ENCODE measurements at regions not wholly inside any gene's neighbourhood (a gene's known extent, or its start where the extent isn't known, plus 50 kb on each side); places are given as distances from the start of the nearest gene placed in this dataset.

- no peak overlapping the region for H3K9ac ChIP-seq (ENCODE audit: low read depth, low read length)
- peak overlapping the region; percentile 45; the same call in 1 of the 2 replicates for H3K18ac ChIP-seq (ENCODE audit: low read depth, low read length)
- H2BK120ac ChIP-seq (ENCODE audit: low read depth, low read length) = peak overlapping the region; percentile 71; the same call in 1 of the 2 replicates
- no peak overlapping the region for H4K5ac ChIP-seq (ENCODE audit: low read depth, low read length)
- H3K4me3 ChIP-seq (ENCODE audit: insufficient read depth, low read depth, low read length) = no peak overlapping the region
- ChIA-PET CTCF (interaction anchor here (0.6 to 0.7 kb wide), 4 partner anchors 11 to 1267 kb away, joined by 3 to 5 read pairs (median 4); no protein-coding TSS in a partner anchor), POLR2A (ENCODE audit: unreplicated experiment) (no interaction called here)
- no CpG with 5 or more reads among the region's 7 CpGs for WGBS, 2 experiments (ENCODE audit: extremely low coverage in 2 of 2, insufficient read length in 1 of 2)
- H3K27me3 ChIP-seq (ENCODE audit: control insufficient read depth, insufficient read depth, low read length) = no peaks in the 10 kb centered on the region
- H2BK20ac ChIP-seq (ENCODE audit: low read depth, low read length) = peak overlapping the region; percentile 30; the same call in 1 of the 2 replicates
- H3K27ac ChIP-seq (ENCODE audit: insufficient read depth, low read length) = no peak overlapping the region
- 0 out of 4 replicates have a peak overlapping the region, but pooled peaks have one; percentile 1 to 21 for H4K8ac ChIP-seq (ENCODE audit: low read depth in 2 of 2, low read length in 2 of 2)
- no peak overlapping the region; the same call in 1 of the 2 replicates for H3K4ac ChIP-seq (ENCODE audit: low read depth, low read length)
- TF ChIP-seq CTCF (conservative IDR thresholded peaks at IDR 0.05; ENCODE audit: low read depth, low read length) = no peak
- TF ChIP-seq NFE2L2 (IDR thresholded peaks at IDR 0.05; ENCODE audit: low read depth, low read length) = peak; percentile 9; the same call in 1 of the 2 replicates
- peak; percentile 34 for TF ChIP-seq MAFK (IDR thresholded peaks at IDR 0.05; ENCODE audit: low read depth, low read length)
- dilution Hi-C loops (cut with HindIII; ENCODE audit: low sequenced_read_pairs, unreplicated experiment) = no loop called here
- H3K14ac ChIP-seq (replicated peaks; ENCODE audit: low read depth, low read length) = no peak overlapping the region; the same call in 1 of the 2 replicates
- H3K56ac ChIP-seq (ENCODE audit: extremely low read depth, insufficient read depth, low read length) = no peak overlapping the region
- in situ Hi-C loops (cut with MboI; ENCODE audit: low sequenced_read_pairs) = loop anchor here (25.0 kb wide), 1 partner anchor 1193 kb away; no protein-coding TSS in a partner anchor
- H4K91ac ChIP-seq (ENCODE audit: insufficient read depth, low read depth, low read length) = peak overlapping the region; percentile 25; the same call in 1 of the 2 replicates
- no peaks in the 10 kb centered on the region for H3K9me3 ChIP-seq (ENCODE audit: control insufficient read depth, insufficient read depth, low read length)
- no peak overlapping the region for H3K4me2 ChIP-seq (ENCODE audit: low read depth, low read length)
- no TSS peak for BruUV-seq (replicated peaks)
- no peak overlapping the region for H3K23ac ChIP-seq (ENCODE audit: low read depth, low read length)
- H3K4me1 ChIP-seq (ENCODE audit: control insufficient read depth, insufficient read depth, low read length) = peaks cover 6% of the 10 kb centered on the region
- no peak overlapping the region for H2AK5ac ChIP-seq (ENCODE audit: low read depth, low read length)
- peaks cover 4% of the 10 kb centered on the region; the same call in 1 of the 2 replicates for H3K9me1 ChIP-seq (ENCODE audit: insufficient read depth, low read length)
- intact Hi-C loops (cut with micrococcal nuclease) = no loop called here
- ATAC-seq (ENCODE audit: low read depth) (peak; percentile 81), DNase-seq (peak; percentile 77)
- no peaks in the 10 kb centered on the region for H3K36me3 ChIP-seq (ENCODE audit: control insufficient read depth, insufficient read depth, low read length)
- H2BK5ac ChIP-seq (ENCODE audit: low read depth, low read length, poor library complexity, severe bottlenecking) = no peak overlapping the region
- no peaks in the 10 kb centered on the region for H4K20me1 ChIP-seq (ENCODE audit: insufficient read depth, low read length)
- H2BK15ac ChIP-seq (ENCODE audit: low read depth, low read length) = peak overlapping the region; percentile 54; the same call in 2 of the 3 replicates
- no peak overlapping the region for H2AK9ac ChIP-seq (replicated peaks; ENCODE audit: low read depth, low read length, poor library complexity)
- H2AFZ ChIP-seq (replicated peaks; ENCODE audit: low read length, poor library complexity) = peak overlapping the region; percentile 17
- H3K79me1 ChIP-seq (ENCODE audit: low read depth in 1 of 2, low read length in 2 of 2) = no peaks in the 10 kb centered on the region
Observed at GRCh38 chr10:10804998-10805740, 212.5 kb upstream of the CELF2 start.

All from IMR-90 (cell line).